HT-29 (cell line): ENCODE measurements at regions not wholly inside any gene's neighbourhood (a gene's known extent, or its start where the extent isn't known, plus 50 kb on each side); places are given as distances from the start of the nearest gene placed in this dataset. TPM values are rescaled to one million over a fixed set of nuclear protein-coding genes. Genes with fewer than 3 reads are reported as not detected.
"Not testable (repeated sequence)": the region's sequence is repeated elsewhere in the genome, so short reads cannot be mapped to it uniquely, and the experiment has no call there.

Experiments
- DNase-seq: peaks from one replicate; pipeline ENCODE4 v3.0.0-alpha.2; 2015; ENCODE audit warnings: low spot score
- small RNA-seq: library from RNA; depleted of rRNA; stranded (forward); fragments of <200 nt; gene quantifications from one replicate; pipeline ENCODE3, GENCODE V24; 2014

GRCh38 chr6:2307799-2308198, 62.4 kb upstream of the GMDS start:
- no peak for DNase-seq

- DNase-seq: no peak
These were observed 60.5 kb upstream of the GMDS start for GRCh38 chr6:2305951-2306350.

- not testable (repeated sequence) for DNase-seq
These were observed 57.1 kb upstream of the GMDS start for GRCh38 chr6:2302482-2302881.

- DNase-seq: no peak
These were observed 51.4 kb upstream of the GMDS start for GRCh38 chr6:2296781-2297180.

Small RNA genes in the stretch of these regions (small RNA-seq; reads per million reads assigned to genes)
- not detected for gene HMGN2P28
